PC-3 (cell line): ENCODE measurements at regions not wholly inside any gene's neighbourhood (a gene's known extent, or its start where the extent isn't known, plus 50 kb on each side); places are given as distances from the start of the nearest gene placed in this dataset.

Experiments
- ATAC-seq: fragments of 200-7000 bp; cut with Tn5 transposase; 2 replicates; pipeline ENCODE4 v1.9.1; 2020; ENCODE audit warnings: mild to moderate bottlenecking, moderate library complexity
- BruUV-seq: library from RNA; stranded (reverse); fragments of 400-500 nt; replicated peaks from 2 replicates; lab custom pipeline; 2021; lab: Mats Ljungman, UMichigan
- CTCF ChIA-PET: fragments of 300-600 bp; sonication (Branson Sonifier 250); formaldehyde crosslinking; loops from one replicate; lab custom pipeline; 2022; ENCODE audit warnings: antibody characterized with exemption; lab: Charles Lee
- POLR2A ChIA-PET: fragments of 300-600 bp; sonication (Branson Sonifier 250); formaldehyde crosslinking; loops from one replicate; lab custom pipeline; 2022; ENCODE audit warnings: antibody characterized with exemption; ENCODE audit not compliant: unreplicated experiment; lab: Charles Lee
- DNase-seq: peaks from one replicate; pipeline ENCODE4 v3.0.0-alpha.2; 2015
- H2AFZ ChIP-seq: fragments of 300-600 bp; sonication (generic); 2 replicates; pipeline ENCODE4 v1.6.0; 2016; ENCODE audit warnings: antibody characterized with exemption, low read length
- H3F3A ChIP-seq: fragments of 300-600 bp; sonication (generic); one replicate; pipeline ENCODE4 v1.6.0; 2017; ENCODE audit warnings: antibody characterized with exemption, low read length, control low read depth, mild to moderate bottlenecking; ENCODE audit not compliant: unreplicated experiment
- H3K27ac ChIP-seq: fragments of 300-600 bp; sonication (generic); 2 replicates; pipeline ENCODE4 v1.5.1; 2016; ENCODE audit warnings: mild to moderate bottlenecking, low read length
- H3K27me3 ChIP-seq: fragments of 300-600 bp; sonication (generic); 2 replicates; pipeline ENCODE4 v1.6.1; 2016; ENCODE audit warnings: low read length, mixed read lengths
- H3K36me3 ChIP-seq: fragments of 300-600 bp; sonication (generic); 2 replicates; pipeline ENCODE4 v1.6.1; 2016; ENCODE audit warnings: low read depth, mixed run types, low read length, mixed read lengths
- H3K4me1 ChIP-seq: fragments of 300-600 bp; sonication (generic); 2 replicates; pipeline ENCODE4 v1.5.1; 2016; ENCODE audit warnings: low read length; ENCODE audit not compliant: insufficient read depth
- H3K4me2 ChIP-seq: fragments of 300-600 bp; sonication (generic); 2 replicates; pipeline ENCODE4 v1.6.0; 2016; ENCODE audit warnings: low read length
- H3K4me3 ChIP-seq: fragments of 300-600 bp; sonication (generic); 2 replicates; pipeline ENCODE4 v1.5.1; 2016; ENCODE audit warnings: mild to moderate bottlenecking, low read length, mixed read lengths
- H3K79me2 ChIP-seq: fragments of 300-600 bp; sonication (generic); 2 replicates; pipeline ENCODE4 v1.6.1; 2017; ENCODE audit warnings: low read length, mixed read lengths
- H3K9ac ChIP-seq: fragments of 300-600 bp; sonication (generic); 2 replicates; pipeline ENCODE4 v1.6.0; 2016; ENCODE audit warnings: mild to moderate bottlenecking, low read length
- H3K9me2 ChIP-seq: fragments of 300-600 bp; sonication (generic); replicated peaks from 2 replicates; pipeline ENCODE4 v1.6.1; 2016; ENCODE audit warnings: mixed run types, low read length, mixed read lengths
- H3K9me3 ChIP-seq: fragments of 300-600 bp; sonication (generic); 2 replicates; pipeline ENCODE4 v1.6.1; 2016; ENCODE audit warnings: low read length, mixed read lengths
- H4K20me1 ChIP-seq: fragments of 300-600 bp; sonication (generic); 2 replicates; pipeline ENCODE4 v1.6.1; 2016; ENCODE audit warnings: low read length, mixed read lengths
- EZH2 ChIP-seq: fragments of 300-600 bp; sonication (generic); IDR thresholded peaks from one replicate; pipeline ENCODE4 v1.6.1; 2017; ENCODE audit warnings: antibody characterized with exemption, mild to moderate bottlenecking, low read length; ENCODE audit not compliant: unreplicated experiment
- EZH2phosphoT487 ChIP-seq: fragments of 300-600 bp; sonication (generic); IDR thresholded peaks from 2 replicates; pipeline ENCODE4 v1.6.1; 2018; ENCODE audit warnings: mild to moderate bottlenecking, antibody characterized with exemption, low read length, borderline replicate concordance
- intact Hi-C: fragments of 100-400 bp; cut with micrococcal nuclease; formaldehyde crosslinking; loops from 2 replicates; pipeline ENCODE4 v1.9.0; 2023
- TF ChIP-seq, protein P1 (sequence below): fragments of 300-600 bp; sonication (generic); conservative IDR thresholded peaks from 2 replicates; pipeline ENCODE4 v1.5.1; 2017; ENCODE audit warnings: antibody characterized with exemption, low read depth, mild to moderate bottlenecking, low read length

DNA sequence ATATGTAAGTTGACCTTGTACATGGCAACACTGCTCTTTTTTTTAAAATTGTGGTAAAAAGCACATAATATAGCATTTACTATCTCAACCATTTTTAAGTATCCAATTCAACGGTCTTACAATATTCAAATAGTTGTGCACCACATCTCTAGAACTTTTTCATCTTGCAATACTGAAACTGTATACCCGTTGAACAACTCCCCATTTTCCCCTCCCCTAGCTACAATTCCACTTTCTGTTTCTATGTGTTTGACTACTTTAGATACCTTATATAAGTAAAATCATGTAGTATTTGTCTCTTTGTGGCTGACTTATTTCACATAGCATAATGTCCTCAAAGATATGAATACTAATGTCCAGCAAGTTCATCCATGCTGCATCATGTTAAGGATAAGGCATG lies 452.1 kb downstream of the TXNL1 start:
- no peak for TF ChIP-seq EZH2
- TF ChIP-seq, protein P1, sequence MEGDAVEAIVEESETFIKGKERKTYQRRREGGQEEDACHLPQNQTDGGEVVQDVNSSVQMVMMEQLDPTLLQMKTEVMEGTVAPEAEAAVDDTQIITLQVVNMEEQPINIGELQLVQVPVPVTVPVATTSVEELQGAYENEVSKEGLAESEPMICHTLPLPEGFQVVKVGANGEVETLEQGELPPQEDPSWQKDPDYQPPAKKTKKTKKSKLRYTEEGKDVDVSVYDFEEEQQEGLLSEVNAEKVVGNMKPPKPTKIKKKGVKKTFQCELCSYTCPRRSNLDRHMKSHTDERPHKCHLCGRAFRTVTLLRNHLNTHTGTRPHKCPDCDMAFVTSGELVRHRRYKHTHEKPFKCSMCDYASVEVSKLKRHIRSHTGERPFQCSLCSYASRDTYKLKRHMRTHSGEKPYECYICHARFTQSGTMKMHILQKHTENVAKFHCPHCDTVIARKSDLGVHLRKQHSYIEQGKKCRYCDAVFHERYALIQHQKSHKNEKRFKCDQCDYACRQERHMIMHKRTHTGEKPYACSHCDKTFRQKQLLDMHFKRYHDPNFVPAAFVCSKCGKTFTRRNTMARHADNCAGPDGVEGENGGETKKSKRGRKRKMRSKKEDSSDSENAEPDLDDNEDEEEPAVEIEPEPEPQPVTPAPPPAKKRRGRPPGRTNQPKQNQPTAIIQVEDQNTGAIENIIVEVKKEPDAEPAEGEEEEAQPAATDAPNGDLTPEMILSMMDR = no peak
- TF ChIP-seq EZH2phosphoT487 = no peak
- no peak for ATAC-seq
- no TSS peak for BruUV-seq

DNA sequence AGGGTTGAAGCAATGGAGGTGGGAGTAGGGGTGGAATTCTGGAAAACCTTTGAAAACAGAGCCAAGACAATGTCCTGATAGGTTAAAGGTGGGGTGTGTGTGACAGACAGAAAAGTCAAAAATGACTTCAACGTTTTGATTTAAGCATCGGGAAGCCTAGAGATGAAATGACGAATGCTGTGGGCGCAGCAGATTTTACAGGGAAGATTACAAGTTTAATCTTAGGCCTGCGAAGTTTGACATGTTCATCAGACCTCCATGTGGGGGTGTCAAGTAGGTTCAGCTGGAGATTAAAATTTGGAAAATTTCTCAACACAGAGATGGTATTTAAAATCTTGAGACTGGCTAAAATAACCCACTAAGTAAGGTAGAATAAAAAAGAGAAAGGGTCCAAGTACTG lies 453.3 kb downstream of the TXNL1 start:
- ATAC-seq (no peak), DNase-seq (no peak)
- TF ChIP-seq, protein P1 = no peak
- TF ChIP-seq EZH2 (no peak), EZH2phosphoT487 (no peak)
- CTCF ChIA-PET = no interaction called here
- Histone ChIP-seq H4K20me1 (no peaks in the 10 kb centered on the region), H3K27me3 (no peaks in the 10 kb centered on the region), H3K27ac (no peak overlapping the region), H3K9me2 (0 out of 2 replicates have a peak, but pooled peaks cover 3% of the 10 kb centered on the region), H3K79me2 (no peaks in the 10 kb centered on the region), H3K4me3 (no peak overlapping the region), H3K4me2 (no peak overlapping the region), H3K4me1 (peaks cover 6% of the 10 kb centered on the region), H3K9ac (no peak overlapping the region), H2AFZ (no peak overlapping the region), H3F3A (no peaks in the 10 kb centered on the region), H3K36me3 (no peaks in the 10 kb centered on the region), H3K9me3 (no peaks in the 10 kb centered on the region)
- no TSS peak for BruUV-seq
- POLR2A ChIA-PET = no interaction called here
- intact Hi-C loops = no loop called here

More for the DNA sequence above, 452.1 kb downstream of the TXNL1 start:
- CTCF ChIA-PET = no interaction called here
- no peak overlapping the region for H3K9ac ChIP-seq
- H3K79me2 ChIP-seq = no peaks in the 10 kb centered on the region
- no peaks in the 10 kb centered on the region for H4K20me1 ChIP-seq
- no peak for DNase-seq
- H3K4me3 ChIP-seq = no peak overlapping the region
- intact Hi-C loops = no loop called here
- no peak overlapping the region for H3K27ac ChIP-seq
- H2AFZ ChIP-seq = no peak overlapping the region
- H3K9me3 ChIP-seq = no peaks in the 10 kb centered on the region
- no peaks in the 10 kb centered on the region for H3F3A ChIP-seq
- H3K4me2 ChIP-seq = no peak overlapping the region
- no peaks in the 10 kb centered on the region for H3K4me1 ChIP-seq
- no peaks in the 10 kb centered on the region for H3K36me3 ChIP-seq
- H3K27me3 ChIP-seq = no peaks in the 10 kb centered on the region
- POLR2A ChIA-PET = no interaction called here
- H3K9me2 ChIP-seq = 0 out of 2 replicates have a peak, but pooled peaks cover 3% of the 10 kb centered on the region

- H3K36me3 ChIP-seq = no peaks in the 10 kb centered on the region
- peaks cover 20% of the 10 kb centered on the region for H3K4me1 ChIP-seq
- BruUV-seq = no TSS peak
- ATAC-seq (no peak), DNase-seq (no peak)
- H3F3A ChIP-seq = no peaks in the 10 kb centered on the region
- H3K27ac ChIP-seq = no peak overlapping the region
- CTCF ChIA-PET = no interaction called here
- H3K79me2 ChIP-seq = no peaks in the 10 kb centered on the region
- POLR2A ChIA-PET = interaction anchor here (0.6 kb wide), 1 partner anchor 146 kb away, joined by 3 read pairs; no protein-coding TSS in a partner anchor
- H3K4me2 ChIP-seq = no peak overlapping the region
- TF ChIP-seq EZH2 (no peak), EZH2phosphoT487 (no peak)
- TF ChIP-seq, protein P1 = no peak
- H4K20me1 ChIP-seq = no peaks in the 10 kb centered on the region
- no peak overlapping the region for H2AFZ ChIP-seq
- no peak overlapping the region for H3K4me3 ChIP-seq
- H3K9me2 ChIP-seq = no peaks in the 10 kb centered on the region
- no peak overlapping the region for H3K9ac ChIP-seq
- intact Hi-C loops = no loop called here
- no peaks in the 10 kb centered on the region for H3K9me3 ChIP-seq
- no peaks in the 10 kb centered on the region for H3K27me3 ChIP-seq
Observed at GRCh38 chr18:56176751-56177150, 461.6 kb downstream of the TXNL1 start.
